ENCODE measurements at regions not wholly inside any gene's neighbourhood (a gene's known extent, or its start where the extent isn't known, plus 50 kb on each side); places are given as distances from the start of the nearest gene placed in this dataset.

DNA sequence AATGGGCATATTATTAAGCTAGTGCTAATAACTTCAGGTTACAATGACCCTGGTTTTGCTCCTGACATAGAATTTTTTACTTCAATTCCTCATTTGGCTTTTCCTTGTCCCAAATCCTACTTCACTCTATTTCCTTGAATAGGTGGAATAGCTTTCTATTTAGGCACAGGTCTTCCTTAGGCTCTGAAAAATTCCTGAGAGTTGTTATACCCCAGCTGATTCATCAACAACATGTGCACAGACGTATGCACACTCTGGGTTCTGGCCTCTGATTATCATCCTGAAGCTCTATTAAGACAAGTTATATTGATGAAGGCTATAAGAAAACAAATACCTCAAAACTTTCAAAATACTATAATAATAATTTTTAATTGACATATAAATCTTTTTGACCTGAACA, 172.4 kb downstream of the NTMT2 start:
- TF ChIP-seq, protein P1, sequence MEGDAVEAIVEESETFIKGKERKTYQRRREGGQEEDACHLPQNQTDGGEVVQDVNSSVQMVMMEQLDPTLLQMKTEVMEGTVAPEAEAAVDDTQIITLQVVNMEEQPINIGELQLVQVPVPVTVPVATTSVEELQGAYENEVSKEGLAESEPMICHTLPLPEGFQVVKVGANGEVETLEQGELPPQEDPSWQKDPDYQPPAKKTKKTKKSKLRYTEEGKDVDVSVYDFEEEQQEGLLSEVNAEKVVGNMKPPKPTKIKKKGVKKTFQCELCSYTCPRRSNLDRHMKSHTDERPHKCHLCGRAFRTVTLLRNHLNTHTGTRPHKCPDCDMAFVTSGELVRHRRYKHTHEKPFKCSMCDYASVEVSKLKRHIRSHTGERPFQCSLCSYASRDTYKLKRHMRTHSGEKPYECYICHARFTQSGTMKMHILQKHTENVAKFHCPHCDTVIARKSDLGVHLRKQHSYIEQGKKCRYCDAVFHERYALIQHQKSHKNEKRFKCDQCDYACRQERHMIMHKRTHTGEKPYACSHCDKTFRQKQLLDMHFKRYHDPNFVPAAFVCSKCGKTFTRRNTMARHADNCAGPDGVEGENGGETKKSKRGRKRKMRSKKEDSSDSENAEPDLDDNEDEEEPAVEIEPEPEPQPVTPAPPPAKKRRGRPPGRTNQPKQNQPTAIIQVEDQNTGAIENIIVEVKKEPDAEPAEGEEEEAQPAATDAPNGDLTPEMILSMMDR (optimal IDR thresholded peaks at IDR 0.05 in 1 of 3, IDR thresholded peaks at IDR 0.05 in 1 of 3, conservative IDR thresholded peaks at IDR 0.05 in 1 of 3; ENCODE audit: extremely low read depth in 1 of 3, insufficient read depth in 2 of 3, low read length in 3 of 3), result no peak
- TF ChIP-seq EZH2 (IDR thresholded peaks at IDR 0.05; ENCODE audit: low read length), result no peak

Measured in keratinocyte (primary cell).